G401 (cell line): ENCODE measurements at regions not wholly inside any gene's neighbourhood (a gene's known extent, or its start where the extent isn't known, plus 50 kb on each side); places are given as distances from the start of the nearest gene placed in this dataset.

Experiments
- DNase-seq: peaks from one replicate; pipeline ENCODE4 v3.0.0-alpha.2; 2015; ENCODE audit warnings: low spot score
- in situ Hi-C: cut with HindIII; loops from 2 replicates; pipeline ENCODE4 v1.10.0; 2016; ENCODE audit warnings: low sequenced_read_pairs, mixed read lengths

DNA sequence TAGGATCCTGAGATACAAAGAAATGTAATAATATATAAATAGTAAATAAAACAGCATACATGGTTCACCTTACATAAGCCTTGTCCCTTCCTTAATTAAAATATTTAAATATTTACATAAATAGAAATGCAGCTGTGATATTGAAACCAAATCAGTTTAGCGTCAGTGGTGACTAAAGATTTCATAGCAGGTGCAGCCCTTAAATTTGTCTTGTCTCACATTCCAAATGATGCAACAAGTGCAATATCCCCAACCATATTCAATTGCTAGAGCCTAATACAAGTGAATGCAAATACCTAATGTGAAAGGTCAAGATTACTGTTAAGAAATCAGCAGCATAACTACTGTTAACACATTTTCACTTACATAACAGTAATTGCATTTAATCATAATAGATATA, 539.5 kb downstream of the NYAP2 start:
- in situ Hi-C loops = no loop called here
- no peak for DNase-seq

DNA sequence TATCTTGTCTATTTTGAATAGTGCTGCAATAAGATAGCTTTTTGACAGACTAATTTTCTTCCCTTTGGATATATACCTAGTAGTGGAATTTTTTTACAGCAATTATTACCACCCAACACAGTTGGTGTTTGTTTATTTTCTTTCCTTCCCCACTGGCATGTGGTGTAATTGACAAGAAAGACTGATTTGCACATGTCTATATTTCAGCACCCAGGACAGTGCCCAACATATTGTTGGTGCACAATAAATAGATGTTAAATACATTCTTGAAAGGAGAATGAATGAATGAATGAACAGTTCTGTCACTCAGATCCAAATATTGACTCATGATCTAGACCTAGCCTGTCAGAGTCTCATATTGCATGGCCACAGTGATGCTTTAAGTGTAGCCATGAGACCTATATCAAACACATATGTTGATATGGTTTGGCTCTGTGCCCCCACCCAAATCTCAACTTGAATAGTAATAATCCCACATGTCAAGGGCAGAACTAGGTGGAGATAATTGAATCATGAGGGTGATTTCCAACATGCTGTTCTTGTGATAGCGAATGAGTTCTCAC, 538.2 kb downstream of the NYAP2 start:
- DNase-seq = no peak
- in situ Hi-C loops = no loop called here

DNA sequence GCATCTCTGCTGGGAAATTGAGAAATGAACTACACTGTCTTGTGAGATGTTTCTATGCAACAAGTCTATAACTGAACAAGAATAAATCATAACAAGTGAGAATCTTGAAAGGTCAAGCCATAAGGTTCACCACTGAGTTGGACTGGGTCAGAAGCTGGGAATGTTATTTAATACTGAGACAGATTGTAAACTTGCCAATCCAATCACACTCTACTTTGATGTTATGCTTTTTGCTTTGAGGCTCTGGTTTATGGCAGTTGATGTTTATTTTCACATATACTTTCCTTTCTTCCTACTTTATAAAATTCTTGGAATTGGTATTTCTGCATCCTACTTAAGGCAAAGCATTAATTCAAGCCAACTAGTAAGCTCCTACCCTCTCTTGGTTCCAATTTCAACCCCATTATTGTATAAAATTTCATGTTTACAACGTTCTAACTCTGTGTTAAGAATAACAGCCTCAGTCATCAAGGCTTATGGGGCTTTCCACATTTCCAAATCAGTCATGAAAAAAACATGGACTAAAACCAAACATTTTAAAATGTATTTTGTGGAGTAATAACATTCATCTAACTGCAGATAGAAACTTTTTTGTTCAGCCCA, 533.4 kb downstream of the NYAP2 start:
- in situ Hi-C loops = no loop called here
- DNase-seq = no peak

DNA sequence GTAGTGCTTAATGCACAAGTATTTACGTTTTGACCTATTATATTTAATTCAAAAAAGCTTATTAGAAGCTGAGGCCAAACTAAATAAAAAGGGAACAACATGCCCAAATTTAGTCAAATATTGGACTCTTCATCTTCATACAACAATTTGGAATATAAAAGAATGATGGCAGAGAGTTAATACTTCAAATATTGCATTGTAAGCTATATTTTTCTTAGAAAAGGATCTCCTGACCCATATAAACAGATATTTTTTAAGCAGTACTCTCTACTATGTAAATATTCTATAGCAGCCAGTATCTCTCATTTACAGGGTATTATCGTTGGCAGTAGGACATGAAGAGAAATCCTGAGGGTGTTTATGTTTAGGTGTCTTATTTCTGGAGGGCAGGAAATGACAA, 531.2 kb downstream of the NYAP2 start:
- DNase-seq = no peak
- in situ Hi-C loops = no loop called here

DNA sequence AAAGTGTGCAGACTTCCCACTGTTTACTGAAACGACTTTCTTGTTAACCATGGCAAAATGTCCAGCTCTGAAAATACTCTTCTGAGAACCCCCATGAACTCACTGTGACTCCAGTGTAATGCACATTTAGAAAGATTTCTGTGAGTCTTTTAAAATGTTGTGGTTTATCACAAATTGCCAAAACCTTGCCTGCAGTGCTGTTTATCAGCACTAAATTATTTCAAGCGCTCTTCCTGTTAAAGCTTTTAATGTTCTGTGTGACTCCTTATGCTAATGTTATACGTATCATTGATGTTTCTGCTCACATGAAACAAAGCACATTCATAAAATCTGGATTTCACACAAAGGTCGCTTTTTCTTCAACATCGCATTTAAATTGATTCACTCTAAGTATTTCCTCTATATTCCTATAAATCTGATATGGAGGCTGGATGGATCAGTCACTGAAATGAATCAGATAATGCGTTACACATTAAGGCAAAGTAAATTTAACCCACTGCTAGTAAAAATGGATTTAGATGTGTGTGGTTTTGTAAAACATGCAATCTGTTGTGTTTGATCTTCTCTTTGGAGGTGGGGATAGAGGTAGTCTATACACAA, 521.2 kb downstream of the NYAP2 start:
- DNase-seq = no peak
- in situ Hi-C loops = no loop called here

DNA sequence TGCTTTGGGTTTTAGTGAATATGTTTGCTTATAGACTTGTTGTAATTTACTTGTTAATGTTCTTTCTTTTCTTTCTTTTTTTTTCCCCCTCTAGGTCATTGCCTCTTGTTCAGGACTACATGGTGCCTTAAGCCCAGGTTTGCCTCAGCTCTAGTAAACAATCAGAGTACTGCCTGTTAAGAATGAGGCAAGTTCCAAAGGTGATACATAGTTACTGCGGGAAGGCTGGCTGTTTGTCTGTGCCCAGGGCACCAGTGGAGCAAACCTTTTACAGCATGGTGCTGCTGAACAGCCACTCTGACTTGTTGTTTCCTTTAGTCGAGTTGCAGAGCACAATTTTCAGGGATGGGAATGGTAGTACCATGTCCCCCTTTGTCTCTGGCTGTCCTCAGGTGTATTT, 517.2 kb downstream of the NYAP2 start:
- in situ Hi-C loops = no loop called here
- no peak for DNase-seq

DNA sequence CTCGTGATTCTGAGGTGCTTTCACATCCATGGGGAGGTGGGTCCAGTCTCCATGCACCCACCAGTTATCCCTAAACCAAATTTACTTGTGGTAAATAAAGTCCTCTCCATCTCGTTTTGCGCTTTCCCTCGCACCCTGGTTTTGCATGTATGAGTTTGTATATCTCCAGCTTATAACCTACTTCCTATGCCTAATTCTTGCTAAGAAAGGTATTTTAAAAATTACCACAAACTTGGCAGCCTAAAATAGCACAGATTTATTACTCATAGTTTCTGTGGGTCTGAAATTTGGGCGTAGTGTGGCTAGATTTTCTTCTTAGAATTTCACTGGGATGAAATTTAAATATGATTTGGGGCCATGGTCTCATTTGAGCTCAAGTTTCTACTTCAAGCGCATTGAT, 511.5 kb downstream of the NYAP2 start:
- no peak for DNase-seq
- in situ Hi-C loops = no loop called here

DNA sequence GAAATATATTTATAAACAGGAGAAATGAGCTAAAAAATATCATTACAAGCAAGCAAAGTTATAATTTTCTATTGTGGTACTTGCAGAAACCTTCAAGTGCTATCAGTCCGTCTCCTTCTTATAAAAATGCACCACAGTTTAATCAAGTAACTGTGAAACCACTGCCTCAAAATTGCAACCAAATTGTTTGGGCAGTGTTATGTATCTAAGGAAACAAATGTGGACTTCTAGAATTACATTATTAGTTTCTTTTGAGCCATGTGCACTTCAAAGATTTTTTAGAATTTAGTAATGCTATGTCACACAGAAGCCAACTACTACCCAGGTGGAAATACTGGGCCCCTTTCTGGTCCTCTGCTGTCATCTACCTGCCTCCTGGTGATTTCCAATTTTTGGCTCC, 495.6 kb downstream of the NYAP2 start:
- DNase-seq = no peak
- in situ Hi-C loops = no loop called here

DNA sequence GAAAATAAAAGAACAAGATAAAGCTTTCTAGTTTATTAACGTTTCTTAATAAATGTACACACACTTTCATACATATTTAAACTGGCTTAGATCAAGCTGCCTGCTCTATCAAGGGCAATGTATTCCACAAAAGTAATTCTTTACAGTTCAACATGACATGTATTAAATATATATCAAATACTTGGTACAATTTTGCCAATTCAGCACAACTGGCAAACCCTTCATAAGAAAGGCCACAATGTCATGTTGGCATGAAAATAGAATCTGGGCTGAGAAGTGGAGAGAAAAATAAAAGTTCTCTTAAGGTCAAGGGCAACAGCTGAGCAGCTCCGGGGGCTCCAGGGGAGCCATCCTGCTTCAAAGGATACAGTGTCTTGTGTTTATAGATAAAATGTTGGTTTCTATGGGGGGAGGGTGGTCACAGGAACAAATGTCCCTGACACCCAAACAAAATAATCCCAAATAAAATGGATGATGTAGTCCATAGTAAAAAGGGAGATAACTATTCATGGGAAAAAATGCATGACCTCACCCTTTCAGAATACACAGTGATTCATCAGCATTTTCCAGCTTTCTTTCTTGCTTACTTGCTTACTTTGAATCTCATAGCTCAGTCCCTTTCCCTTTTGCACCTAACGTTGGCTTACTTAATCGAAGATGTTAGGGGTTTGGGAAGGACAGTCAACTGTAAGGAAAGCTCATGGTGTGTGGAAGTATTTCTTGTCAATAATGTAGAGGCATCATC, 494.9 kb downstream of the NYAP2 start:
- no peak for DNase-seq
- in situ Hi-C loops = no loop called here

DNA sequence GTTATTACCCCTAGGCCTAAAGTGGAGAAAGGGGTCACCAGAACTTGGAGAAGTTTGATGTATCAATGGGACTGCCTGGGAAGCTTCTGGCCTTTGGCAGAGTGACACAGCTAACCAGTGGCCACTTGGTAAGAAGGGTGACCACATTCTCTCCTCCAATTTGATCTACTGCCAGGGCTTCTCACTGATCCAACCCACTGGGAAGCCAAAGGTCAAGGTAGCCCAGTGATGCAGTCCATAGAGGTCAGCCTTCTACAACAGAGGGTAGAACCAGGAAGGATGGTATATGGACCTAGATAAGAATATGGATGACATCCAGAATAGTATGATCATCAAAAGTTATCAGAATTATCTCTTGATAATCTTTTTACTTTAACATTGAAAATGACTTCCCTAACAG, 493.6 kb downstream of the NYAP2 start:
- DNase-seq = no peak
- in situ Hi-C loops = no loop called here

DNA sequence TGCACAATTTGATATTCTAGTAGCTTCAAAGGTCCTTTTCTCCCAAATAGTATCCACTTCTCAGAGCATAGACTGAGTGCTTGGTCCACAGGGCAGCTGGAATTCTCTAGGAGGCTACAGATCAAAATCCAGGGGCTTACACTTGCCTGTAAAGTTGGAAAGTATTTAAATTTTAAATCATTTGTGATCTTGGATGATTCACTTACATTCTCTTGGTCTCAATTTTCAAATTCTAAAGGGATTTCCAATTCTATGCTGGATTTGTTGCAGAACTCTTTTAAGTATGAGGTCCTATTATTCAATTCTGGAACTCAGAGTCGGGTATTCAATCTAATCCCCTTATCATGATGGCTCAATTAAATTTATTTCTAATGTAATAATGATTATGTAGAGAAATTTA, 492.3 kb downstream of the NYAP2 start:
- DNase-seq = no peak
- in situ Hi-C loops = no loop called here

DNA sequence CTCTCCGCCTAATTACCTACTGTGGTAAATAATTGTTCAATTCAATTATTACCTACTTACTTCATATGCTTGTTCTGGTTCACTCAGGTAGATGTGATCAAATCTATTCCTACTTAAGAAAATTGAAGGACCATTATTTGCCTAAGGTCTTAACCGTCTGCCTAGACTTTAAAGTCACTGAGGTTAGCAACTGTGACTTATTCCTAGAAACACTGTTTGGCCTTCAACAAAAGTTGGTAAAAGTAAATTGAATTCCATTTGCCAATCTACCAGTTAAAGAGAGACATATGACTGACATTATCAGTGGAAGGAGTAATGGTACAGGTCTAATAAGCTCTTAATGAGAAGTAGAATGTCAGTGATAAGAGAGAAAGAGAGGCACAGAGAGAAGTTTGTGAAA, 491.5 kb downstream of the NYAP2 start:
- no peak for DNase-seq
- in situ Hi-C loops = no loop called here

DNA sequence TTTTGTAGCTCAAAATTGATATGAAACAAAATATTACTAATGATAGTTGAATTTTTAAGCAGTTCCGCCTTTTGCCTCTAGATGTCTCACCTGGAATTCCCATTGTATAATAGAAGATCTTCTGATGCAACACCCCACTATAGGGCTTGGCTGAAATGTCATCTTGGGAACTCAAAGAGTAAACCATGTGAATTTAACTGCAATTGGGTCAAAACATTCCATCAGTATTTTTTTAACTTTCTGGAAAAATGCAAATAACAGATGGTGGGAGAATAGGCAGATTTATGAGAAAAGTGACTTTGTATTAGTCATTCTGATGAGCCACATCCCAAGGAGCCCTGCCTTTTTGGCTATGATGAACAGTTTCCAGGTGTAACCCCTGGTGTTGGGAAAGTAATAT, 489.9 kb downstream of the NYAP2 start:
- in situ Hi-C loops = no loop called here
- peak; percentile 61 for DNase-seq

DNA sequence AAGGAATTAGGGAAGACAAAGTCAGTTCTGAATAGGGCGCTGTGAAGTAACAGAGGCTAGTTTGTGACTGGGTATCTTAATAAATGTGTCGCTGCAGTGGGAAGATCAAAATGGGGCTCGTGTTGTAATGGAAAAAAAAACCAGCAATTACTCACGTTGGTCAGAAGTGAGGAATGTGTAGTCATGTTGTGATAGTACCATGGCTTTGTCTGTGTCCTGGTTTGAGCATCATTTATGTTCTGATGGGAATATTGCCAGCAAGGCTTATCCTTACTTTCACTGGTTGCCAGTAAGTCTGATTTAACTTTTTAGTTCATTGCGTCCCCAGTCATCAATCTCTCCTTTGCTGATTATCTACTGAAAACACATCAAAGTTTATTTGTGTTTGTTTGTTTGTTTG, 467.6 kb downstream of the NYAP2 start:
- in situ Hi-C loops = no loop called here
- DNase-seq = no peak

DNA sequence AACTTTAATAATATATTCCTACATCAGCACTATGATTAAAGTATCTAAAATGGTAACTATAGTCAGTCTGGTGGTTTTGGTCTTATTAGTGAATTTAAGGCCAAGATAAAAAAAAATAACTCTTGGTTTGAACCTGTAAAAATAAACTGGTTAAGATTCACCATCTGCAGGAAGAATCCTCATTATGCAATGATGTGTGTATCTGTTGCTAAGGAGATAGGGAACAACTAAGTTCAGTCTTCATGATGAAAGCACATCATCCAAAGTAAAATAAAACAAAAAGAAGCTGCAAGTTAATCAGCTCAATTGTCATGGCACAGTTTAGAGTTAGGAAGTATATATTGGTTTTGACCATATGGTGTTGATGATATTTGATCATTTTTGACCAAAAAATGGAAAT, 466.0 kb downstream of the NYAP2 start:
- in situ Hi-C loops = no loop called here
- no peak for DNase-seq

DNA sequence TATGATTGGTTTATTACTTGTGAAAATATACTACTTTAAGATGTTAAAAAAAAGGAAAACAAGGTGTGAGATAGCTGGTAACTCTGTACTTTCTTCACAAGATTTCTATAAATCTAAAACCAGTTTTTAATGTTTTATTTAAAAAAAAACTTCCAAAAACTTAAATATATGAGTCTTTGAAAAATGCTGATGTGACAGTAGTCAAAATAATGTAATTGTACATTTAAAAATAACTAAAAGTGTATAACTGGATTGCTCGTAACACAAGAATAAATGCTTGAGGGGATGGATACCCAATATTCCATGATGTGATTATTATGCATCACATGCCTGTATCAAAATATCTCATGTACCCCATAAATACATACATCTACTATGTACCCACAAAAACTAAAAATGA, 464.9 kb downstream of the NYAP2 start:
- in situ Hi-C loops = no loop called here
- DNase-seq = no peak

DNA sequence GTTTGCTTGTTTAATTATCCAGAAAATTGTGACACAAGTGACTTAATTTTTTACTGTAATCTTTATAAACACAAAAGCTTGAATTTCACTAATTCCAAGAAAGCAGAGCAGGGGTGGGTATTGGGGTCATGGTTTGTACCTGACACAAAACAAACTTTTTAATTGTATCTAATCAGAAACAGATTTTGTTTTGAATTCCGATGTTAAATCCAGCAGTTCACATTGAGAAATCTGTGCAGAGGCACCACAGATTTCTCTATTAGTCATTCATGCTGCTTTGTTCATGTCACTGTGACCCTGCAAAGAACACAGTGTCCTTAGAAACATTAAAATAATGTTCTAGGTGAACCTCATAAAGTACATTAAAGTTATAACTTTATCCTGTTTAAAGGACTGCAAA, 443.4 kb downstream of the NYAP2 start:
- in situ Hi-C loops = no loop called here
- DNase-seq = no peak

DNA sequence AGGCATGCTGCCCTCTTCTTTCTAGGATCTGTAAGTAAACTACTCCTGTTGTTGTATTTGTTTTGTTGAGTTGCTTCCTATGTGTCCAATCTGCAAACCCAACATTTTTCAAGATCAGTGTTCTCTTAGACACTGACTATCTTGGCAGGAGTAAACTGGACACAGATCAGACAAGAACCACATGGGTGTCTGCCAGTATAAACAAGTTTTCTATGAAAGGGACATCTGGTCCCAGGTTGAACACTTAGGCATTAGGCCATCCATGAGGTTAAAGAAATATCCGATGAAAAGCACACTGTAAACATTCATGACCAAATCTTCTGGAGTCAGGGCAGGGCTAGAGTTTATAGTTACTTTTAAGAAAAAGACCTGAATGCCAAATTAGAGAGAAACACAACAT, 441.8 kb downstream of the NYAP2 start:
- in situ Hi-C loops = no loop called here
- DNase-seq = no peak

DNA sequence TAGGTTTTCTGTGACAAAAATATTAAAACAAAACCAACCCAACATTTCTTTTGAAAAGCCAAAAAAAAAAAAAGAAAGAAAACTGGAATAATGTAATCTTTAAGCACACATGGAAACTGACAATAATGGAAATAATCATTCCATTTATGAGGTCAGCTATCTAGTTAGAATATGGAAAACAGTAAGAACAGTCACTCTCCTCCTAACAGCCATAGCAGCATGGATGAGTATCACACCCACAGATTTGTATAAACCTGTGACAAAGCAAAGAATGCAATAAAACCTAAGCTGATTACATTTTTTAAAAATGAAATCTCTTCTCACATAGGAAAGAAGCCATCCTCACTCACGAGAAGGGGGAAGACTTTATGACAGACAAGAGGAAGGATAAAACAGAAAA, 437.8 kb downstream of the NYAP2 start:
- DNase-seq = no peak
- in situ Hi-C loops = no loop called here

DNA sequence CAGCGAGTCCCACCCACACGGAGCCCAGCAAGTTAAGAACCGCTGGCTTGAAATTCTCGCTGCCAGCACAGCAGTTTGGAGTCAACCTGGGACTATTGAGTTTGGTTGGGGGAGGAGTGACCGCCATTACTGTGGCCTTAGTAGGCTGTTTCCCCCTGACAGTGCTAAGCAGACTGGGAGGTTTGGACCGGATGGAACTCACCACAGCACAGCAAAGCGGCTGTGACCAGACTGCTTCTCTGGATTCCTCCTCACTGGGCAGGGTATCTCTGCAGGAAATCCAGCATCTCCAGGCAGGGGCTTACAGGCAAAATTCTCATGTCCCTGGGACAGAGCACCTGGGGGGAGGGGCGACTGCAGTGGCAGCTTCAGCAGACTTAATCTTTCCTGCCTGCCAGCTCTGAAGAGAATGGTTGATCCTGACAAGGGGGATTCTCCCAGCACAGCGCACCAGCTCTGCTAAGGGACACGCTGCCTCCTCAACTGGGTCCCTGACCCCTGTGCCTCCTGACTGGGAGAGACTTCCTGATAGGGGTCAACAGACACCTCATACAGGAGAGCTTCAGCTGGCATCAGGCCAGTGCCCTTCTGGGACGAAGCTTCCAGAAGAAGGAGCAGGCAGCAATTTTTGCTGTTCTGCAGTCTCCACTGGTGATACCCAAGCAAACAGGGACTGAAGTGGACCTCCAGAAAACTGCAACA, 425.4 kb downstream of the NYAP2 start:
- in situ Hi-C loops = no loop called here
- DNase-seq = no peak
